ENCODE measurements at regions not wholly inside any gene's neighbourhood (a gene's known extent, or its start where the extent isn't known, plus 50 kb on each side); places are given as distances from the start of the nearest gene placed in this dataset.

- H3K9ac ChIP-seq (ENCODE audit: extremely low read depth, low read length, poor library complexity, severe bottlenecking) = no peak overlapping the region
- no peak overlapping the region for H3K27ac Mint-ChIP-seq
- H3K27ac ChIP-seq (ENCODE audit: low read depth, low read length) = no peak overlapping the region
- H3K27me3 ChIP-seq (ENCODE audit: control insufficient read depth, insufficient read depth, low read length, poor library complexity, severe bottlenecking) = no peaks in the 10 kb centered on the region
- no peak for DNase-seq
- no peaks in the 10 kb centered on the region for H3K36me3 ChIP-seq (ENCODE audit: control insufficient read depth, insufficient read depth, low read length)
- H3K4me1 ChIP-seq (ENCODE audit: control insufficient read depth, insufficient read depth, low read length) = peaks cover 4% of the 10 kb centered on the region
- WGBS, 2 experiments (ENCODE audit: insufficient coverage in 1 of 2, insufficient read length in 1 of 2) = 67 to 95% methylated on average over 1 to 2 of the region's 2 CpGs
- no peaks in the 10 kb centered on the region for H3K36me3 Mint-ChIP-seq (ENCODE audit: low read depth)
- H3K9me3 Mint-ChIP-seq = peaks cover 3% of the 10 kb centered on the region
- TF ChIP-seq CTCF (conservative IDR thresholded peaks at IDR 0.05) = peak; percentile 58
- peaks cover 13% of the 10 kb centered on the region for H3K4me1 Mint-ChIP-seq
- no peaks in the 10 kb centered on the region for H3K27me3 Mint-ChIP-seq (ENCODE audit: insufficient read depth)
- no peak overlapping the region for H3K4me3 ChIP-seq (ENCODE audit: low read length)
- no peak overlapping the region for H3K4me3 Mint-ChIP-seq
- peaks cover under 1% of the 10 kb centered on the region for H3K9me3 ChIP-seq (ENCODE audit: control insufficient read depth, low read length)
Measured at GRCh38 chr11:128095466-128095981, 491.8 kb downstream of the ETS1 start.

GRCh38 chr11:128093689-128094088 lies 493.7 kb downstream of the ETS1 start:
- Histone ChIP-seq H3K27me3 (ENCODE audit: control insufficient read depth, insufficient read depth, low read length, poor library complexity, severe bottlenecking) (no peaks in the 10 kb centered on the region), H3K36me3 (ENCODE audit: control insufficient read depth, insufficient read depth, low read length) (no peaks in the 10 kb centered on the region), H3K4me3 (ENCODE audit: low read length) (no peak overlapping the region), H3K9me3 (ENCODE audit: control insufficient read depth, low read length) (peaks cover 17% of the 10 kb centered on the region), H3K4me1 (ENCODE audit: control insufficient read depth, insufficient read depth, low read length) (peaks cover 4% of the 10 kb centered on the region), H3K9ac (ENCODE audit: extremely low read depth, low read length, poor library complexity, severe bottlenecking) (no peak overlapping the region), H3K27ac (ENCODE audit: low read depth, low read length) (no peak overlapping the region)
- no peaks in the 10 kb centered on the region for H3K36me3 Mint-ChIP-seq (ENCODE audit: low read depth)
- TF ChIP-seq CTCF (conservative IDR thresholded peaks at IDR 0.05) = no peak
- peaks cover 11% of the 10 kb centered on the region for H3K9me3 Mint-ChIP-seq
- H3K4me3 Mint-ChIP-seq = no peak overlapping the region
- DNase-seq = no peak
- 97% methylated on average over 2 of the region's 2 CpGs; no CpG with 5 or more reads in 1 of the 2 experiments for WGBS, 2 experiments (ENCODE audit: insufficient coverage in 1 of 2, insufficient read length in 1 of 2)
- peaks cover 4% of the 10 kb centered on the region for H3K4me1 Mint-ChIP-seq
- no peak overlapping the region for H3K27ac Mint-ChIP-seq
- no peaks in the 10 kb centered on the region for H3K27me3 Mint-ChIP-seq (ENCODE audit: insufficient read depth)

GRCh38 chr11:128089962-128090361 lies 497.4 kb downstream of the ETS1 start:
- no peaks in the 10 kb centered on the region for H3K36me3 Mint-ChIP-seq (ENCODE audit: low read depth)
- Histone ChIP-seq H3K4me1 (ENCODE audit: control insufficient read depth, insufficient read depth, low read length) (no peaks in the 10 kb centered on the region), H3K9ac (ENCODE audit: extremely low read depth, low read length, poor library complexity, severe bottlenecking) (no peak overlapping the region), H3K27me3 (ENCODE audit: control insufficient read depth, insufficient read depth, low read length, poor library complexity, severe bottlenecking) (no peaks in the 10 kb centered on the region), H3K4me3 (ENCODE audit: low read length) (no peak overlapping the region), H3K9me3 (ENCODE audit: control insufficient read depth, low read length) (peaks cover 17% of the 10 kb centered on the region), H3K27ac (ENCODE audit: low read depth, low read length) (no peak overlapping the region), H3K36me3 (ENCODE audit: control insufficient read depth, insufficient read depth, low read length) (no peaks in the 10 kb centered on the region)
- TF ChIP-seq CTCF (conservative IDR thresholded peaks at IDR 0.05) = no peak
- no peaks in the 10 kb centered on the region for H3K27me3 Mint-ChIP-seq (ENCODE audit: insufficient read depth)
- H3K9me3 Mint-ChIP-seq = peaks cover 15% of the 10 kb centered on the region
- H3K4me3 Mint-ChIP-seq = no peak overlapping the region
- no peak for DNase-seq
- no peak overlapping the region for H3K27ac Mint-ChIP-seq
- no peaks in the 10 kb centered on the region for H3K4me1 Mint-ChIP-seq
- 100% methylated on average over 1 of the region's 1 CpG; no CpG with 5 or more reads in 1 of the 2 experiments for WGBS, 2 experiments (ENCODE audit: insufficient coverage in 1 of 2, insufficient read length in 1 of 2)
